ENCODE measurements at regions not wholly inside any gene's neighbourhood (a gene's known extent, or its start where the extent isn't known, plus 50 kb on each side); places are given as distances from the start of the nearest gene placed in this dataset.

DNA sequence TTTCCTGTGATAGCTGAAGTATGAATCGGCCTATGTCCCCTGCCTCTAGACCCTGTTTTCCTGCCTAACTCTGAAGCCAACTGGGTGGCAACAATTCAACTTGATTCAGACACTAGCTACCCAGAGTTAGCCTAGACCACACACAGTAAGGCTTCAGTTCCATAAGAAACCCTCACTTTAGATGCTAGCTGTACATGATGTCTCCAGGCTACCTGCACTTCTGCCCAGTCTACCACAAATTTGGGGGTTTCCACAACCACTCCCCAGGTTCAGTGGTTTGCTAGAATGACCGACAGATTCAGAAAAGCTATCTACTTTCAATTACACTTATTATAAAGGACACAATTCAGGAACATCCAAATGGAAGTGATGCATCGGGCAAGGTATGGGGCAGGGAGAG lies 119.4 kb upstream of the VLDLR start:
- TF ChIP-seq, protein P1, sequence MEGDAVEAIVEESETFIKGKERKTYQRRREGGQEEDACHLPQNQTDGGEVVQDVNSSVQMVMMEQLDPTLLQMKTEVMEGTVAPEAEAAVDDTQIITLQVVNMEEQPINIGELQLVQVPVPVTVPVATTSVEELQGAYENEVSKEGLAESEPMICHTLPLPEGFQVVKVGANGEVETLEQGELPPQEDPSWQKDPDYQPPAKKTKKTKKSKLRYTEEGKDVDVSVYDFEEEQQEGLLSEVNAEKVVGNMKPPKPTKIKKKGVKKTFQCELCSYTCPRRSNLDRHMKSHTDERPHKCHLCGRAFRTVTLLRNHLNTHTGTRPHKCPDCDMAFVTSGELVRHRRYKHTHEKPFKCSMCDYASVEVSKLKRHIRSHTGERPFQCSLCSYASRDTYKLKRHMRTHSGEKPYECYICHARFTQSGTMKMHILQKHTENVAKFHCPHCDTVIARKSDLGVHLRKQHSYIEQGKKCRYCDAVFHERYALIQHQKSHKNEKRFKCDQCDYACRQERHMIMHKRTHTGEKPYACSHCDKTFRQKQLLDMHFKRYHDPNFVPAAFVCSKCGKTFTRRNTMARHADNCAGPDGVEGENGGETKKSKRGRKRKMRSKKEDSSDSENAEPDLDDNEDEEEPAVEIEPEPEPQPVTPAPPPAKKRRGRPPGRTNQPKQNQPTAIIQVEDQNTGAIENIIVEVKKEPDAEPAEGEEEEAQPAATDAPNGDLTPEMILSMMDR (IDR thresholded peaks at IDR 0.05), result no peak
- no peak for TF ChIP-seq ZFX (IDR thresholded peaks at IDR 0.05; ENCODE audit: borderline replicate concordance)

All from 22Rv1 (cell line).